GM21528 (cell line): ENCODE measurements at regions not wholly inside any gene's neighbourhood (a gene's known extent, or its start where the extent isn't known, plus 50 kb on each side); places are given as distances from the start of the nearest gene placed in this dataset.
A peak's percentile ranks its signal among the peaks of the same experiment; 100 is the strongest.
"Not testable (repeated sequence)": the region's sequence is repeated elsewhere in the genome, so short reads cannot be mapped to it uniquely, and the experiment has no call there.

Experiments used
- ATAC-seq: cut with Tn5 transposase; IDR thresholded peaks from one replicate; pipeline ENCODE4 v1.9.1; 2021; ENCODE audit warnings: mild to moderate bottlenecking, moderate library complexity; ENCODE audit not compliant: unreplicated experiment, low FRiP score

- ATAC-seq, result no peak
Measured at GRCh38 chr6:150764334-150765066, 101.0 kb upstream of the MTHFD1L start.

GRCh38 chr6:150765067-150765764 lies 100.3 kb upstream of the MTHFD1L start:
- ATAC-seq, result peak; percentile 91

- ATAC-seq, result no peak
Measured at GRCh38 chr6:150766201-150766997, 99.1 kb upstream of the MTHFD1L start.

GRCh38 chr6:150767161-150767560 lies 98.3 kb upstream of the MTHFD1L start:
- no peak for ATAC-seq

GRCh38 chr6:150767571-150768018 lies 97.9 kb upstream of the MTHFD1L start:
- no peak for ATAC-seq

- no peak for ATAC-seq
Measured at GRCh38 chr6:150770637-150771036, 94.9 kb upstream of the MTHFD1L start.

GRCh38 chr6:150773969-150774368 lies 91.5 kb upstream of the MTHFD1L start:
- ATAC-seq, result no peak

GRCh38 chr6:150775415-150776203 lies 89.9 kb upstream of the MTHFD1L start:
- no peak for ATAC-seq

- ATAC-seq, result no peak
Measured at GRCh38 chr6:150777736-150778135, 87.8 kb upstream of the MTHFD1L start.

- no peak for ATAC-seq
Measured at GRCh38 chr6:150783813-150784212, 81.7 kb upstream of the MTHFD1L start.

GRCh38 chr6:150787429-150787828 lies 78.1 kb upstream of the MTHFD1L start:
- ATAC-seq, result no peak

- no peak for ATAC-seq
Measured at GRCh38 chr6:150788089-150788488, 77.4 kb upstream of the MTHFD1L start.

- not testable (repeated sequence) for ATAC-seq
Measured at GRCh38 chr6:150789906-150790305, 75.6 kb upstream of the MTHFD1L start.

- no peak for ATAC-seq
Measured at GRCh38 chr6:150791717-150792116, 73.8 kb upstream of the MTHFD1L start.

- no peak for ATAC-seq
Measured at GRCh38 chr6:150797949-150798348, 67.6 kb upstream of the MTHFD1L start.

- ATAC-seq, result no peak
Measured at GRCh38 chr6:150799276-150799805, 66.2 kb upstream of the MTHFD1L start.

GRCh38 chr6:150800674-150801314 lies 64.7 kb upstream of the MTHFD1L start:
- ATAC-seq, result no peak

GRCh38 chr6:150806790-150807189 lies 58.7 kb upstream of the MTHFD1L start:
- no peak for ATAC-seq

- ATAC-seq, result peak; percentile 50
Measured at GRCh38 chr6:150813319-150813992, 52.0 kb upstream of the MTHFD1L start.
